HG02981 (cell line): ENCODE measurements at regions not wholly inside any gene's neighbourhood (a gene's known extent, or its start where the extent isn't known, plus 50 kb on each side); places are given as distances from the start of the nearest gene placed in this dataset.
"Not testable (repeated sequence)": the region's sequence is repeated elsewhere in the genome, so short reads cannot be mapped to it uniquely, and the experiment has no call there.

Experiments
- ATAC-seq: cut with Tn5 transposase; IDR thresholded peaks from one replicate; pipeline ENCODE4 v1.9.1; 2021; ENCODE audit warnings: mild to moderate bottlenecking, moderate library complexity; ENCODE audit not compliant: unreplicated experiment

- no peak for ATAC-seq
Measured at GRCh38 chr7:152905949-152906348, 146.4 kb downstream of the ACTR3B start.

- ATAC-seq, result no peak
Measured at GRCh38 chr7:152907042-152907761, 147.7 kb downstream of the ACTR3B start.

DNA sequence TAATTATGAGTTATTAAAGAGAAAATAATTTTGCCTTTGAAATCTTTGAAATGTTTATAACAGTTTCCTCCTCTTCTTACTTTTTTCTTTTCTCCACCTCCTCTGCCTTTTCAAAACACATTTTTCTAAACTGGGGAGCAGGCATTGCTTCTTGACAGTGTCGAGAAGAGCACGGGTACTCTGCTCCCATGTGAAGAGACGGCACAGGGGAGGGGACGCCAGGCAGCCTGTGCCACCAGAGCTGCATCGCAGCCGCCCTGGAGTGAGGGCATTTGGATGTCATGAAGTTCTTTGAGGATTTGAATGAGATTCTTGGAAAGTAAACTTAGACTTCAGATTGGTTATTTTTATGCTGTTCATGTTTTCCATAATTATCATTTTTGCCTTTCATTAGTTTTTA, 149.7 kb downstream of the ACTR3B start:
- ATAC-seq, result no peak

GRCh38 chr7:152909683-152910544, 150.4 kb downstream of the ACTR3B start:
- no peak for ATAC-seq

DNA sequence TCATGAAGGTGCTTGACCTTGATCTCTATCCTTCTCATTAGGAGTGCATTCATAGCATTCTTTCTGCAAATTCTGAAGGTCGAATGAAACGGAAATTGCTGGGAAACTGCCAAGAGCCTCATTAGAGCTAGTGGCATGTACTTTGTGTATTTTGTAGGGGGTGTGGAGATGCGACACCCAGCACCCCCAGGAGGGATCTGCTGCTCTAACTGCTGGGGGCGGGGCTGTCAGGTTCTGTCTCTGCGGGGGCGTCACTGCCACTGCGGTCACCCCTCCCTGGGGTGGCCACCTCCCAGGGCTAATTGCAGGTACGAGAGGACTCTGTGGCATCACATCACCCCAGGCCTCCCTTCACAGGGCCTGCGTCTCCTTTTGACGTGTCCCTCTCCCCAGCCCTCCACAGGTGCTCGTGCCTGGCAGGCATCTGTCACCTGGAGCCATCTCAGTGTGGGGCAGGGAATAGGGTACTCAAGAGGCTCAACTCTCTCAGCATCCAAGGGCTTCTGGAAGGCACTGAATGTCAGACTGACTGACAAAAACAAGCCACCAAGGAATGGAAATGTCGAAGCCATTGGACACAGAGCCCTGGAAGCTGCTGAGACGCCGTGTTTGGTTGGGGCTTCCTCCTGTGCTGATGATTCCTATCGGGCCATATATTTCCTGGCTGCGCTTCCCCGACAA, 151.1 kb downstream of the ACTR3B start:
- ATAC-seq, result no peak

DNA sequence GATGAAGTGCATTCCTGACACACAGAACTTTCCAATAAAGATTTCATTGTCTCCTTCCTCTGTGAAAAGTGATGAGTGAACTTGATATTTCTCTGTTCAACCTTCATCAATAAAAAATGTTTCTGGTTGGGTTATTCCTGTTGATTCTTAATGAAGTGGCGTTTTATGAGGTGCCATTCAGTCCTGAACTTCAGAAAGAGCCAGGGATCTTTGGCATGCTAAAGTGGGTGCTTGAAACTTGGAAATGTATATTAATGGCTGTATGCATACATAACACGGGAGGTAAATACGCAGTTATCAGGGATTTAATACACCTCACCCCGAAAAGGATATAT, 151.6 kb downstream of the ACTR3B start:
- no peak for ATAC-seq

GRCh38 chr7:152911922-152912321, 152.4 kb downstream of the ACTR3B start:
- no peak for ATAC-seq

GRCh38 chr7:152912511-152912910, 153.0 kb downstream of the ACTR3B start:
- no peak for ATAC-seq

DNA sequence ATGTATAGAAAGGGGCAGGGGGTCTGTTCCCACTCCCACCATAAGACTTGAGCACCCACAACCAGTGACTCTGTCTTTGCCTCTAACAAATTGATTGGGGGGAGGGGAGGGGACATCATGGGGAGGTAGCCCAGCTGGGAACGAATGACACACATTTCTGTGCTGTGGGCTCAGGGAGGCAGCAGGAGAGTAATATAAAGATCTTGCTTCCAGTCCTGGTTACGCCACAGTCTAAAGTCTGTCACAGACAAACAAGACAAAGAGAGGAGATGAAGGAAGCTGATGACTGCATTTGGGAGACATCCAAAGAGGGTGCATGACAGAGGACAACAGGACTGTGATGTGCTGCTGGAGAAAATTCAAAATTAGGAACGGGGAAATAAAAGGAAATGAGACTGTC, 153.9 kb downstream of the ACTR3B start:
- ATAC-seq, result no peak

DNA sequence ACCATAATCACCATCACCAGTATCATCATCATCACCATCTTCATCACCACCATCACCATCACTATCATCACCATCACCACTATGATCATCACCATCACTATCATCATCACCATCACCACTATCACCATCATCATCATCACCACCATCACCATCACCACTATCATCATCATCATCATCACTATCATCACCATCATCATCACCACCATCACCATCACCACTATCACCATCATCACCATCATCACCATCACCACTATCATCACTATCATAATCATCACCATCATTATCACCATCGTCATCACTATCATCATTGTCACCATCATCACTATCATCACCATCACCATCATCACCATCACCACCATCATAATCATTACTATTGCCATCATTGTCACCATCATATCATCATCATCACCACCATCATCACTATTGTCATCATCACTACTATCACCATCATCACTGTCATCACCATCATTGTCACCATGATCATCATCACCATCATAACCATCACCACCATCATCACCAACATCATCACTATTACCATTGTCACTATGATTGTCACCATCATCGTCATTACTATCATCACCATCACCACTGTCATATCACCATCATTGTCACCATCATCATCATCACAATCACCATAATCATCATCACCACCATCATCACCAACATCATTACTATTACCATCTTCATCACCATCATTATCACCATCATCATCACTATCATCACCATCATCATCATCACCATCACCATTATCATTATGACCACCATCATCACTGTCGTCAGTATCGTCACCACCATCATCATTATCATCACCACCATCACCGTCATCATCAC, 154.7 kb downstream of the ACTR3B start:
- ATAC-seq, result no peak

- not testable (repeated sequence) for ATAC-seq
Measured at GRCh38 chr7:152914845-152915102, 155.2 kb downstream of the ACTR3B start.

- ATAC-seq, result no peak
Measured at GRCh38 chr7:152922318-152923081, 162.9 kb downstream of the ACTR3B start.

GRCh38 chr7:152923711-152924110, 164.2 kb downstream of the ACTR3B start:
- ATAC-seq, result no peak

DNA sequence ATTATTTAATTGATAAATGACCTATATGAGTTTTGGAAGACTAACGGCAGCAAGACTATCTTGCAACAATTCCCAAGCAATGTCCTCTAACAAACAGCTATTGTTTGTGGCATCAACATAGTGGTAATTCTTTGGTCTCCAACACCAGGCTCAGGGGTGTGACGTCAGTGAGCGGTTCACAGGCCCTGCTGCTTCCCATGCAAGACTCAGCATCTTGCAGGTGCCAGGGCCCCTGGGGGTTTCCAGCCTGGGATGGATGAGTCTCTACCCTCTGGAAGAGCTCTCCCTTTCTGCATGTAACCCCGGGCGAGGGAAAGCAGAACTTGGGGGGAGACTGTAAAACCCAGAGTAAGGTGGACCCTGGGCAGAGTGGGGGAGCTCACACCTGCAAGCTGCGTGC, 164.7 kb downstream of the ACTR3B start:
- ATAC-seq, result no peak

- ATAC-seq, result no peak
Measured at GRCh38 chr7:152924826-152925411, 165.4 kb downstream of the ACTR3B start.

- ATAC-seq, result no peak
Measured at GRCh38 chr7:152925412-152926147, 166.0 kb downstream of the ACTR3B start.

DNA sequence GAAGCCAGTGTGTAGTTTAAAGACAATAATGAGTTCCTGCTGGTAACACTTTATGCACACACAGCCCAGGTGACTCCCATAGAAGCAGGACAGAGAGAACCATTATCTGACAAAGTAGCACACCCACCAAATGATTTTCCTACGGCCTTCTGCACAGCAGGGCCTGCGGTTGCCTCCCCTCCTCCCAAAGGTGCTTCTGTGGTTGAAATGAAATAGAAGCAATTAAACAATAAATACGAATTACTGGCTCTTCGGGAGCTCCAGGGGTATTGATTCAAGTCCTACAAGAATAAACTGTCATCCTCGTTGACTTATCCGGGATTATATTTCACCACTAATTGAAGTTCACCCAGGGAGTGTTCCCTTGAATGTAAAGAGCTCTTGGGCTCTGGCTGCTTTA, 172.1 kb downstream of the ACTR3B start:
- no peak for ATAC-seq

DNA sequence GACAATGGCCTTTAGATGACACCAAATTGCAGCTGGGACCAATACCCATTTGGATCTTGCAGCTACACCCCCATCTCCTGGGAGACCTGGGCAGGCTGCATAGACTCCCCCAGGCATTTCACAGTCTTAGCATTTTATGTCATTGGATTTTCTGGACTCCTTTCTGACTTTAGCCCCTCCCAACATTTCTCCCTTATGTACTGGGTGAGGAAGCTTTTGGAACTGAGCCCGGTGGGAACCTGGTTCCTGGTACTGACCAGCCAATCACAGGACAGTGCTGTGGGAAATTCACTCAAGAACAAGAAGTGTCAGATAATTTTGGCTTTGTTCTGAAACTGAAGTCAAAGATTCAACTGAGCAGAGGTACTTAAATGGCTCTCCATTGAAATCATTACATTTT, 177.7 kb downstream of the ACTR3B start:
- no peak for ATAC-seq

- ATAC-seq, result not testable (repeated sequence)
Measured at GRCh38 chr7:152946616-152947015, 187.1 kb downstream of the ACTR3B start.
